Cardiac fibroblast (primary cell): ENCODE measurements at regions not wholly inside any gene's neighbourhood (a gene's known extent, or its start where the extent isn't known, plus 50 kb on each side); places are given as distances from the start of the nearest gene placed in this dataset.

ENCODE experiments used
- DNase-seq, 2 donors: peaks; one replicate each; pipeline versions ENCODE4 v3.0.0 to v3.0.0-alpha.2; 2010; ENCODE audit warnings: low read depth in 2 of 2
- H3K4me3 ChIP-seq, 2 donors: replicated peaks in 1 of 2; 1 replicate in 1 of 2; 2 replicates in 1 of 2; pipeline ENCODE4 v1.5.1; 2011; ENCODE audit warnings: low read depth in 2 of 2, low read length in 2 of 2, mild to moderate bottlenecking in 2 of 2, moderate library complexity in 1 of 2
- CTCF ChIP-seq: IDR thresholded peaks from one replicate; pipeline ENCODE4 v1.5.1; 2011; ENCODE audit warnings: low read depth, mild to moderate bottlenecking, low read length, inconsistent platforms

GRCh38 chr6:95354551-95354950 is 222.8 kb upstream of the MANEA start:
- H3K4me3 ChIP-seq, result no peak overlapping the region
- no peak for DNase-seq
- TF ChIP-seq CTCF, result no peak

DNA sequence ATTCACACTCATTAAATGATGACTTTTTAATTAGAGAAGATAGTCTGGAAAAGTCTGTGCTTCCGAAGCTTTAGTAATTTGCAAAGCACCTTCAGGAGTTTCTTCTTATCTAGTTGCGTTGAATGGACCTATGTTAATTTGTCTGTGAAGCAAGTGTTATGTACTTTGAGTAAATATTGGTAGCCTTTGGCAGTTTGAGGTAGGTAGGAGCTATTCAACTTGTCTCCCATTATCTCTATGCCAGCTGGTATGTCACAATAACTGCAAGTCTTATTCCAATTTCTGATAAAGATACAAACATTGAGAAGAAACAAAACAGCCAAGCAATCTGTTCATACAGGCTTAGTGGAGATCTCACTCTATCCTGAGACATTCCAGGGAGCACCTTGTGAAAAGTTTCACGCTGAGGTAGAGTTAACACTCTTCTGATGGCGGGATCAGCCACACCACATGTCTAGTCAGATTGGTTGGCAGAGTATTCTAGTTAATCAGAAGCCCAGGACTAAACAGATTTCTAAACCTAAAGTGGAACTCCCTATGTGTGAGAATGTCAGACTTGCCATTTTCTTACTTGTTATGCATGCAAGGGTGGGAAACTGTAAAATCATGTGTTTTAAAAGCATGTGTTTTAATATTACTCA is 219.8 kb upstream of the MANEA start:
- no peak overlapping the region for H3K4me3 ChIP-seq
- DNase-seq, result no peak
- TF ChIP-seq CTCF, result no peak

- TF ChIP-seq CTCF, result peak; percentile 24
- no peak overlapping the region for H3K4me3 ChIP-seq
- peak; percentile 15 to 31 for DNase-seq
Measured at GRCh38 chr6:95364016-95364604, 213.2 kb upstream of the MANEA start.

DNA sequence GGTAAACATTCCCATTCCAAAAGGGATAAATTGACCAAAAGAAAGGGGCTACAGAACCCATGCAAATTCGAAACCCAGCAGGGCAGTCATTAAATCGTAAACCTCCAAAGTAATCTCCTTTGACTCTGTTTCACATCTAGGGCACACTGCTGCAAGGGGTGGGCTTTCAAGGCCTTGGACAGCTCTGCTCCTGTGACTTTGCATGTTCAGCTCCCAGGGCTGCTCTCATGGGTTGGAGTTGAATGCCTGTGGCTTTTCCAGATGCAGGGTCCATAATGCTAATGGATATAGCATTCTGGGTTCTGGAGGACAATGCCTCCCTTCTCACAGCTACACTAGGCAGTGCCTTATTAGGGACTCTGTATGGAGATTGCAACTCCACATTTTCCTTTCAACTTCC is 211.9 kb upstream of the MANEA start:
- H3K4me3 ChIP-seq, result no peak overlapping the region
- DNase-seq, result no peak
- no peak for TF ChIP-seq CTCF

- DNase-seq, result no peak
- no peak overlapping the region for H3K4me3 ChIP-seq
- no peak for TF ChIP-seq CTCF
Measured at GRCh38 chr6:95366414-95366813, 210.9 kb upstream of the MANEA start.

DNA sequence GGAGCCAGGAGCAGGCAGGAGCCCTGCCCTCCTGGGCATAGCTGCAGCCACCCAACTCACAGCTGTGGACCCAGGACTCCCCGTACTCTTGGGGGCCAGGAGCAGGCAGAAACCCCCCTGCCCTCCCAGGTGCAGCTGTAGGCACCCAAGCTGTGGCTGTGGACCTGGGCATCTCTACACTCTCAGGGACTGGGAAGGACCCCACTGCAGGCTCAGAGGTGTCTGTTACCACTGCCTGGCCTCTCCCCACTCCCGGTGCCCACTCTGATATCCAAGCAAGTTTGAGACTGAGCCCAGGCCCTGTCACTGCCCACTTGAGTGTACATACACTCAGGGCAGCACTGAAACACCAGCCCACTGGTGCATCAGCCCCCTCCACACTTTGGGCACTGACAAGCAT is 193.5 kb upstream of the MANEA start:
- no peak for DNase-seq
- no peak for TF ChIP-seq CTCF
- H3K4me3 ChIP-seq, result no peak overlapping the region

DNA sequence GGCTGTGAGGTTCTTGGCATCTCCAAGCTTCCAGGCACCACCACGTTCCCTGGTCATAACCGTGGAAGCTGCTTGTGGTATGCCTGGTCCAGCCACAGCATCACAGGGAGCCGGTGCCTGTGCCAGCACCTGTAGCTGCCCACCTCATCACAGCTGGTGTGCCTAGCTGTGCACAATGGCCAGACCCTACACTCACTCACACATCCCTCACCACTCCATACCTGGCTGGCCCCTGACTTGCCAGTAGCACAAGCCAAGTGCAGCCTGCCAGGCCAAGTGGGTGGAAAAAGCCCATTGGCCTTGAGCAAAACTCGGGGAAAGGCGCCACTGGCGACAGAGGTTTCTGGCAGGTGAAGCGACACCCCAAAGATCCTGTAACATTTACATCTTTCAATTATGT is 192.3 kb upstream of the MANEA start:
- H3K4me3 ChIP-seq, result no peak overlapping the region

More for the DNA sequence above, 192.3 kb upstream of the MANEA start:
- TF ChIP-seq CTCF, result no peak
- DNase-seq, result no peak
